ENCODE measurements at regions not wholly inside any gene's neighbourhood (a gene's known extent, or its start where the extent isn't known, plus 50 kb on each side); places are given as distances from the start of the nearest gene placed in this dataset.

- TF ChIP-seq CTCF (conservative IDR thresholded peaks at IDR 0.05 in 1 of 2, IDR thresholded peaks at IDR 0.05 in 1 of 2; ENCODE audit: low read depth in 1 of 2, low read length in 2 of 2) (no peak), EZH2 (IDR thresholded peaks at IDR 0.05; ENCODE audit: low read length, missing control alignments) (no peak)
Observed at GRCh38 chr16:6113749-6114148, 1016.2 kb upstream of the EEF2KMT start.

All from fibroblast of lung (primary cell).